COLO829 (cell line): ENCODE measurements at regions not wholly inside any gene's neighbourhood (a gene's known extent, or its start where the extent isn't known, plus 50 kb on each side); places are given as distances from the start of the nearest gene placed in this dataset.
A peak's percentile ranks its signal among the peaks of the same experiment; 100 is the strongest.

Experiments used
- DNase-seq: peaks from one replicate; pipeline ENCODE4 v3.0.0; 2012; ENCODE audit warnings: low spot score

DNA sequence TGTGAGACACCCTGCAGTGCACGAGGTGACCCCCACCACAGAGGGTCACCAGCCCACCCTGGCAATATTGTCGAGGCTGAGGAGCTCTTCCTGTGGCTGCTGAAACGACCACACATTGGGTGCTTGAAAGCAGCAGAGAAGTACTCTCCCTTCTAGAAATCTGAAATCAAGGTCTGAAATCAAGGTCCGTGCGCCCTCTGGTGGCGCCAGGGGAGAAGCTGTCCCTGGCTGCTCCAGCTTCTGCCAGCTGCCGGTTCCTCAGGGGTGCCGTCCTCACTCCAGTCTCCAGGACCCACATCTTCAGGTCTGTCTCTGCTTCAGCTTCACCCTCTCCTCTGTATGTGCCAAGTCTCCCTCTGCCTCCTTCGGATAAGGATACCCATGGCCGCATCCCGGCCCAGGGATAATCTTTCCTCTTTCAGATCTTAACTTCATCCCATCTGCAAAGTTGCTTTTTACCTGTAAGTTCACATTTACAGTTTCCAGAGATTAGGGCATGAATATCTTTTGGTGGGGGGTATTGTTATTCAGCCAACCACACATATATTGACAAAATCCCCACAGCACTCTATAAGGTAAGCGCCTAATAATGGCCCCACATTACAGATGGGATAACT lies 108.3 kb upstream of the PHACTR3 start:
- peak; percentile 82 for DNase-seq

DNA sequence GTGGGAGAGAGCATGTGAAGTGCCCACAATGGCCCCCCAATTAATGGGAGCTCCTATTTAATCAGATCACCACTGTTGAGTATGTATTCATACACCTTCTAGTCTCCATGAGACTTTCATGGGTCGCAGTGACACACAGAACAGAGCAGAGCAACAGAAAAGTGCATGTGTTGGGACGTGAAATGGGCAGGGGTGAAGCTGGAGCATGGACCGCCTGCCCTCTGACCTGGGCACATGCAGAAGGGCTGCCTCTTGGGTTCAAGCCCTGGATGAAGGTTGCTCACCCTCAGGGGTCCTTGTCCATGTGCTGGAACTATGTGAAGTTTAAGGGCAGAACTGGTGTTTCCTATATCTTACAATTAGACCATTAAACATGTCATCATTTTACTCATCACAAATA lies 106.0 kb upstream of the PHACTR3 start:
- no peak for DNase-seq

DNA sequence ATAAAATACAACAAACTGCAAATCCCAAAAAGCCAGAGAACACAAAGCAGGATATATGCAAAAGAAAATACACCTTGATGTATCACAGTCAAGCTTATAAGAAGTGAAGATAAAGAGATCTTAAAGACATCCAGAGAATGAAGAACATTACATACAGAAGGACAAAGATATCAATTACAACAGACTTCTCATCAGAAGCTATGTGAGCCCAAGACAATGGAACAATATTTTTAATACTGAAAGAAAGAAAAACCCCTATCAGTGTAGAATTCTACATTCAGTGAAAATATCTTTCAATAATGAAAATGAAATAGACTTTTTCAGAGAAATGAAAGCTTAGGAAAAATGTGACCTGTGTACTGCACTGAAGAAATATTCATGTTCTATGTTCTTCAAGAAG lies 104.5 kb upstream of the PHACTR3 start:
- no peak for DNase-seq

DNA sequence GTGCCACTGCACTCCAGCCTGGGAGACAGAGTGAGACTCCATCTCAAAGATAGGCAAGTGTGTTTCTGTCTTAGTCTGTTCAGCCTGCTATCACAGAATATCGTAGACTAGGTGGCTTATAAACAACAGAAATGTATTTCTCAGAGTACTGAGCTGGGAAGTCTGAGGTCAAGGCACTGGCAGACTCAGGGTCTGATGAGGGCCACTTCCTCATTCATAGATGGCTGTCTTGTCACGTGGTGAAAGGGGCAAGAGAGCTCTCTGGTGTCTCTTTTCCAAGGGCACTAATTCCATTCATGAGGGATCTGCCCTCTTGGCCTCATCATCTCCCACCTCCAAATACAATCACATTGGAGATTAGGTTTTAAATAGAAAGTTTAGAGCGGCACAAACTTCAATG lies 95.6 kb upstream of the PHACTR3 start:
- no peak for DNase-seq

DNA sequence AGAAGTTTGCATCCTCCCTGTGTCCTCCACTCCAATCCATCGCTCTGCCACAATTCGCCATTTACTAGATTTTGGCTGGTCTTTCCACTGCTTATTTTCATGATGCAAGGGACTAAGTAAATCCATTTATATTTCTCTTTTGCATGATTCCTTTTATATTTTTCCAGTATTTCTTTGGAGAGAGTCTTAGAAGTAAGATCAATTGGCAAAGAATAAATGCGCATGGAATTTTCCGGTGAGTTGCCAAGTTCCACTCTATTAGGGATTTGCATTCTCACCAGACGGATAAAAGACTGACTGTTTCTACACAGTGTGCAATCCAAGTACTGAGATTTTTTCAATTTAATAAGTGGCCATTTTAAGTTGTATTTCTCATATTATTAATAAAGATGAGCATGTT lies 91.7 kb upstream of the PHACTR3 start:
- no peak for DNase-seq

DNA sequence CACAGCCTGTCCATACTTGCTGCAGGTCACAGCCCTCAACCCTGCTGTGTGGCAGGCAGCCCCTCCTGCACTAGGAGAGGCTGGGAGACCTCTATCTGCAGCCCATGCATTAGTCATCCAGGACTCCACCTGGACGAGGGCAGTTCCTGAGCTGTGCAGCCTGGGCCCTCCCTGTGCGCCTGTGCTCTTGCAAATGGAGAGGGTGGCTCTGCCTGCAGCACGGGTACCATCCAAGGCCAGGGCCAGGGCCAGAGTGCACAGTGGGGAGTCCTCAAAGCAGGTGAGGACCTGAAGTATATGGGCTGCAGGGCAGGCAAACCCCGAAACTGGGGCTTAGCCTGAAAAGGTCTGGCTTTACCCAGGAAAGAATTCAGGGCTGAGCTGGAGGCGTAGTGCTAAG lies 89.8 kb upstream of the PHACTR3 start:
- no peak for DNase-seq

DNA sequence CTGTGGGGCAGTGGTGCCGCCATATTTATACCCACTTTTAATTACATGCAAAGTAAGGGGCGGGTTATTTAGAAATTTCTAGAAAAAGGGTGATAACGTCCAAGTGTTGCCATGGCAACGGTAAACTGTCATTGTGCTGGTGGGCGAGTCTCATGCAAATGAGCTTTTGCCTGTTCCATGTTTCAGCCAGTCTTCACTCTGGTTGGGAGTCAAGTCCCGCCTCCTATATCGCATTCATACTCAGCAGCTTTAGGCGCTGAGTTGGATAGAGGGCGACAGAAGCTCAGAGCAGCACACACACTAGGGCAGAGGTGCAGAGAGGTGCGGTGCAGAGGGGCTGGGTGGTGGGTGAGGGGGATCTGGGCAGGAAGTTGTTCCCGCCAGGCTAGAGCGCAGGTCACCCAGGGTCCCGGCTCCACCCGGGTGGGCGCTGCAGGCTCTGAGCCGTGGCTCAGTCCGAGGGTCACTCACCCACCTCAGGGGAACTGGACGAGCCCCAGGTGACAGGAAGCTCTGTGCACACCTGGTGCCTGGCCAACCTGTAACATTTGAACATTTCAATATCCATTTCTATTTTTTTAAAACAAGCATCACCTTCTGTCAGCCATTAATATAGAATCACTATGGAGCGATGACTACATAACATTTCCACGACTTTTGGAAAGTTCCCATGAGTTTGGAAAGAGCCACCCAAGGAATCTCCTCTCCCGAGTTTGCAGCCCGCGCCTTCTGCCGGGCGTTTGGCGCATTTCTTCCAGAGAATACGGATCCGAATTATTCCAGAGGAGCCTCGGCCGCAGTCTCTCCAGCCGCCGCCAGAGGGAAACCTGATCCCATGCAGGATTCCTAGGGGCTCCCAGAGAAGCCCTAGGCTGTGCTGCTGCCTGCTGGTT lies 89.1 kb upstream of the PHACTR3 start:
- peak; percentile 93 for DNase-seq

DNA sequence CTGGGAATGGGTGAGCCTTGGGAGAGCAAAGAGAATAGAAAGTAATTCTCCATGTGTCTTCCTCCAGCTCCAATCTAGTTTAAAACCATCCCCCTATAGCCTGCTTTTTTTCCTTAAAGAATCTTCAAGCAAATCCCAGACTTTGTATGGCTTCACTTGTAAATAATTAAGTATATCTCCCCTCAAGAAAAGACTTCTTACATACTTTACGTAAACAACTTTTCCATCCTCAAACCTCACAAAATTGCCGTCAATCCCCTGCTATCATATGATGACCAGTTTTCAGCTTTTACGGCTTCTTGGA lies 88.5 kb upstream of the PHACTR3 start:
- DNase-seq = no peak

DNA sequence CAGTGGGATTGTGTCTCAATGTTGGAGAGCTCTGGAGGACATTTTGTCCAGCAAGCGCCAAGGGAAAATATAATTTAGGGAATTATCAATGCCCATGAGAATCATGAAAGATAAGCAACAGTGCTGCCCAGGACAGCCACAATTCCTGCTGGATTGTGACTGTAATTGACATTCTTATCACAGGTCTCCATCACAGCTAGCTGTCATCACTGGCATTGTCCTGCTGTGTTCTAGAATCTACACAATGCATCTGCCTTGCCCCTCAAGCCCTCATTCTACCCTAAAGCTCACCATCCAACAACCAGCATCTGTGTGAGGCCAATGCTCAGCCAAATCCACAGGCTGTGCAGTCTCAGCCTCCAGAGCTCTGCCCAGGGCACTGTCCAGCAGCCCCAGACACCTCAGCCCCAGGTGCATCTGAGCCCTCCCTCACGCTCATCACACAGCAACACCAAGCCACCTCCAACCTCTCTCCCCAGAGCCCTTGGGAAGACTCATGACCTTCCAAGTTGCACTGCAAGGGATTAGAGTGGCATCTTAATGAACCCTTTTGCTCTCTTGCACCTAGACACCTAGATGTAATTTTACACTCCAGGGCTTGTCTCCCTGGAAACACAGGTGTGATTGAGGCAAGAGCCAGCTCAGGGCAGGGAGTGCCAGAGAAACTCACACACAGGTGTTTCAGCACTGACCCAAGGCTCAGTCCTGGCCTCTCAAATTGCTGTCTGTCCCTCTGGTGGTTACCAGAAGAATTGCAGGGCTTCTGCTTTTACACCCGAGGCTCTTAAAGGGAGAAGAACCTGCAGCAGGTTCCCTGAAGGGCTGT lies 85.2 kb upstream of the PHACTR3 start:
- DNase-seq = peak; percentile 91

DNA sequence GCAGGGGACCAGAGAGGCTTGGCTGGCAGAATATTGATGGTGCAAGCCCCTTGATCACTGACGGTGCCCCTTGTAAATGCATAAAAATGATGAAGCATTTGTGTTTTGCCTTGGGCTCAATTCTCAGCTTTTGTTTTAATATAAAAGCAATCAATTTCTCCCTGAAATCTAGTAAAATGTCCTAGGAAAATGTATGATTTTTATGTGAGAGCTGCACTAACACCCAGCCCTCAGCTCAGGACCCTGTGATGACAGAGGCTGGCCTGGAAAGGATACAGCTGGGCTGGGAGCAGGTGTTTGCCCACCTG lies 84.7 kb upstream of the PHACTR3 start:
- no peak for DNase-seq

DNA sequence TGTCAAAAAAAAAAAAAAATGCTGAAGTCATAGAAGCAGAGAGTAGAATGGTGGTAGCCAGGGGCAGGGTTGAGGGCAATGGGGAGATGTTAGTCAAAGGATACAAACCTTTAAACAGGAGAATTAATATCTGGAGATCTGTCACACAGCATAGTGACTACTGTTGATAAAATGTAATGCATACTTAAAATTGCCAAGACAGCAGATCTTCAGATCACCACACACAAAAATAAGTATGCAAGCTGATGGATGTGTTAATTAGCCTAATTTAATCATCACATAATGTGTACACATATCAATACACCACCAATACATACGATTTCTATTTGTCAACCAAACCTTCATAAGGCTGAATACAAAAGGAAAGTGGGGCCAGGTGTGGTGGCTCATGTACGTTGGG lies 83.5 kb upstream of the PHACTR3 start:
- no peak for DNase-seq

DNA sequence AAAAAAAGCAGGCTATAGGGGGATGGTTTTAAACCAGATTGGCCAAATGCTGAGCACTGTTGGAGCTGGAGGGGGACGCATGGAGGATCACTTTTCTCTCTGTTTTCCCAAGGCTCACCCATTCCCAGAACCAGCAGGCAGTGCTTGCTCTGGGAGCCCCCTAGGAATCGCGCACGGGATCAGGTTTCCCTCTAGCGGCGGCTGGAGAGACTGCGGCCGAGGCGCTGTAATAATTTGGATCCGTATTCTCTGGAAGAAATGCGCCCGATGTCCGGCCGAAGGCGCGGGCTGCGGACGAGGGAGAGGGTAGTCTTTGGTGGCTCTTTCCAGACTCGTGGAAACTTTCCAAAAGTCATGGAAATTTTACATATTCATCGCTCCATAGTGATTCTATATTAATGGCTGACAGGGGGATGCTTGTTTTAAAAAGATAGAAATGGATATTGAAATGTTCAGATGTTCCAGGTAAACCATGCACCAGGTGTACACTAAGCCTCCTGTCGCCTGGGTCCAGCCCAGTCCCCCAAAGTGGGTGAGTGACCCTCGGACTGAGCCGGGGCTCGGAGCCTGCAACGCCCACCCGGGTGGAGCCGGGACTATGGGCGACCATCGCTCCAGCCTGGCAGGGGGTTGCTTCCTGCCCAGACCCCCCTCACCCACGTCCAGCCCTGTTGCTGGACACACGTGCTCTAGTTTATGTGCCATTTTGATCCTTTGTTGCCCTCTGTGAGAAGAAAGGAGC lies 78.7 kb upstream of the PHACTR3 start:
- peak; percentile 66 for DNase-seq

DNA sequence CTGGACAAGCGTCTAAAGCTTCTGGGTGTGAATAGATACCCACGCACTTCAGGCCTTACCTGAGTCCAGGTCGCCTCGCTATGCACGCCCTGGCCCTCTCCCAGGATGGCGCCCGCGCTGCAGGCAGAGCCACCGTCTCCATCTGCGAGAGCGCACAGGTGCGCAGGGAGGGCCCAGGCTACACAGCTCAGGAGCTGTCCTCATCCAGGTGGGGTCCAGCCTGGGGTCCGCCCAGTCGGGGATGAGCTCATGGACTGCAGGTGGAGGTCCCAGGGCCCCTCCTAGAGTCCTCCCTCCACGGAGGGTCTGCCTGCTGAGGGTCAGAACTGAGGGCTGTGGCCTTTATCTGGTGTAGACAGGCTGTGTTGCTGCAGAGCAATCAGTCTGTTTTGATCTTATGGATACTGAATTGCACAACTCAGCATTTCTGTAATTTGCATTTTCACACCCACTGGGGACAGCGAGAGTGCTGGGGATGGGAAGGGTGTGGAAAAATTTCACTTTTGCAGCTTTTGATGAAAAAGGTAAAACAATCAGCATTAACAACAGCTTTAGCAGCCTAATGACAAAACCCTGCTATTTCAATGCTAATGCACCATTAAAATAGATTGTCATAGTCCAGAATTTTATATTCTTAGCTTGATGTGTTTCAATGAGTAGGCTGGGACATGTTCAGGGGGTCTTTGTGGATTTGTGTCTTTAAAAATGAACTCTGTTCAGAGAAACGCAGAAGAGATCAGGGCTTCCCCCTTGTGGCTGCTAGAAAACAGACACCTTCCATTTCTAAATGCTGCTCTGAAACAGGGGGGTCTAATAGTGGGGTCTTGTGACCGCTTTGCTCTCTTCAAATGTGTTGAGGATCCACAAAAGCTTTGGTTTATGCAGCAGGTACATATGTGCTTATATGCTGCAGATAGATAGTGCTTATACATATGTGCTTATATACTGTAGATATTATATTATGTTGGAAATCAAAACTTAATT lies 77.8 kb upstream of the PHACTR3 start:
- no peak for DNase-seq

DNA sequence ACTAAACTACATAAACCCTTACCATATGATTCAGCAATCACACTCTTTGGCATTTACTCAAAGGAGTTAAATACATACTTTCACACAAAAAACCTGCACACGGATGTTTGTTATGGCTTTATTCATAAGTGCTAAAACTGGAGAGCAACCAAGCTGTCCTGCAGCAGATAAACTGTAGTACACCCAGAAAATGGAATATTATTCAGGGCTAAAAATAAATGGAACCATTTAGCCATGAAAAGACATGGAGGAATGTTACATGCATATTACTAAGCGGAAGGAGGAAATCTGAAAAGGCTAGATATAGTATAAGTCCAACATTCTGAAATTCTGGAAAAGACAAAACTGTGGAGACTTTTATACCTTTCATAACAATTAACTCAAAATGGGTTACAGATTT lies 73.6 kb upstream of the PHACTR3 start:
- DNase-seq = no peak

DNA sequence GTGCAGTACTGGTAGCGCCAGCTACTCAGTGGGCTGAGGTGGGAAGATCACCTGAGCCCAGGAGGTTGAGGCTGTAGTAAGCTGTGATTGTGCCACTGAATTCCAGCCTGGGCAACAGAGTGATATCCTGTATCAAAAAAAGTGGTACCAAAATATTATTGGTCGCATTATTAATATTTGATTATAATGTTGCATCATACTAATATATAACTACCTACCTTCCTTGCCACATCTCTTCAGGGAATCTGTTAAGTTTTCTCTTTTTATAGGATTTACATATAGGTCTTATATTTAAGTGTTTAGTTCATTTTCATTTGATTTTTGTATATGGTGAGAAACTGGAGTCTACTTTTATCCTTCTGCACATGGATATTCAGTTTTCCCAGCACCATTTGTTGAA lies 66.3 kb upstream of the PHACTR3 start:
- DNase-seq = no peak

DNA sequence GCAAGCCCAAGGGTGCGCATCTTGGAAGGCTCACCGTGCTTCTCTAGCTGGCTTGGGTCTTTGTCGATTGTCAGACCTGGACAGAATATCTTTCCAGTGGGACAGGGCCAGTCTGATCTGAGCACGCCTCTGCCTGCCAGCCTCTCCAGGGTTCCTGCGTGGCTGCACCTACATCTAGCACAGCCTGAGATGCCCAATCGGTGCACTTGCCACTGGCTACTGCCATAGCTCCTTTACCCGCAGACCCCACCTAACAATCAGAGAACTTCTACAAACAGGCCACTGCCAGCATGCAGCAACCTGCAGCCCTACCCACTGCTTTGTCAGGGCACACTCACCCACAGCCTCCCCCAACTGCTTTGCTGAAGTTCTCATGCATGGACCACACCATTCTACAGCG lies 56.7 kb upstream of the PHACTR3 start:
- no peak for DNase-seq
